ENCODE measurements at regions not wholly inside any gene's neighbourhood (a gene's known extent, or its start where the extent isn't known, plus 50 kb on each side); places are given as distances from the start of the nearest gene placed in this dataset.

- TF ChIP-seq, protein P1, sequence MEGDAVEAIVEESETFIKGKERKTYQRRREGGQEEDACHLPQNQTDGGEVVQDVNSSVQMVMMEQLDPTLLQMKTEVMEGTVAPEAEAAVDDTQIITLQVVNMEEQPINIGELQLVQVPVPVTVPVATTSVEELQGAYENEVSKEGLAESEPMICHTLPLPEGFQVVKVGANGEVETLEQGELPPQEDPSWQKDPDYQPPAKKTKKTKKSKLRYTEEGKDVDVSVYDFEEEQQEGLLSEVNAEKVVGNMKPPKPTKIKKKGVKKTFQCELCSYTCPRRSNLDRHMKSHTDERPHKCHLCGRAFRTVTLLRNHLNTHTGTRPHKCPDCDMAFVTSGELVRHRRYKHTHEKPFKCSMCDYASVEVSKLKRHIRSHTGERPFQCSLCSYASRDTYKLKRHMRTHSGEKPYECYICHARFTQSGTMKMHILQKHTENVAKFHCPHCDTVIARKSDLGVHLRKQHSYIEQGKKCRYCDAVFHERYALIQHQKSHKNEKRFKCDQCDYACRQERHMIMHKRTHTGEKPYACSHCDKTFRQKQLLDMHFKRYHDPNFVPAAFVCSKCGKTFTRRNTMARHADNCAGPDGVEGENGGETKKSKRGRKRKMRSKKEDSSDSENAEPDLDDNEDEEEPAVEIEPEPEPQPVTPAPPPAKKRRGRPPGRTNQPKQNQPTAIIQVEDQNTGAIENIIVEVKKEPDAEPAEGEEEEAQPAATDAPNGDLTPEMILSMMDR (IDR thresholded peaks at IDR 0.05; ENCODE audit: borderline replicate concordance, insufficient read depth, low read depth, low read length): no peak
- H3K4me3 ChIP-seq (ENCODE audit: low read depth, low read length): no peak overlapping the region
These were observed 119.7 kb downstream of the CD47 start for GRCh38 chr3:107970993-107971580.

- TF ChIP-seq, protein P1 (IDR thresholded peaks at IDR 0.05; ENCODE audit: borderline replicate concordance, insufficient read depth, low read depth, low read length): no peak
- no peak overlapping the region for H3K4me3 ChIP-seq (ENCODE audit: low read depth, low read length)
These were observed 120.6 kb downstream of the CD47 start for GRCh38 chr3:107969994-107970819.

DNA sequence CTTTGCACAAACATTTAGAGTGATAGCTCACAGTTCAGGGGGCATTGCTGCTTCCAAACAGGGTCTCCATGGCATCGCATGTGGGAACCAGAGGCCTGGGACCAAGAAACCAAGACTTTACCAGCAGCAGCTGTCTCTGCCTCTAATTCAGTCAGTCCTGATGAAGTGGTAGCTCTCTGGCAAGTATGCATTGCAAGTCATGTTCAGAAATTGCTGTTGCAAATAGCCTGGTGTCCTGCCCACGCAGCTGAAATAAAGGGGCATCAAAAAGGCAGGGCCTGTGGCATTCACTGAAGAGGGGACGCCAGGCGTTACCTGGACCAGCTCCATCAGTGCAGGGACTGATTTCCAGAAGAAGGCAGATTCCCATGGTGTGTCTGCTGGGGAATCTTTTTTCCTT is 121.3 kb downstream of the CD47 start:
- TF ChIP-seq, protein P1 (IDR thresholded peaks at IDR 0.05; ENCODE audit: borderline replicate concordance, insufficient read depth, low read depth, low read length): no peak
- no peak overlapping the region for H3K4me3 ChIP-seq (ENCODE audit: low read depth, low read length)

- H3K4me3 ChIP-seq (ENCODE audit: low read depth, low read length): no peak overlapping the region
- TF ChIP-seq, protein P1 (IDR thresholded peaks at IDR 0.05; ENCODE audit: borderline replicate concordance, insufficient read depth, low read depth, low read length): no peak
These were observed 124.6 kb downstream of the CD47 start for GRCh38 chr3:107966276-107966675.

DNA sequence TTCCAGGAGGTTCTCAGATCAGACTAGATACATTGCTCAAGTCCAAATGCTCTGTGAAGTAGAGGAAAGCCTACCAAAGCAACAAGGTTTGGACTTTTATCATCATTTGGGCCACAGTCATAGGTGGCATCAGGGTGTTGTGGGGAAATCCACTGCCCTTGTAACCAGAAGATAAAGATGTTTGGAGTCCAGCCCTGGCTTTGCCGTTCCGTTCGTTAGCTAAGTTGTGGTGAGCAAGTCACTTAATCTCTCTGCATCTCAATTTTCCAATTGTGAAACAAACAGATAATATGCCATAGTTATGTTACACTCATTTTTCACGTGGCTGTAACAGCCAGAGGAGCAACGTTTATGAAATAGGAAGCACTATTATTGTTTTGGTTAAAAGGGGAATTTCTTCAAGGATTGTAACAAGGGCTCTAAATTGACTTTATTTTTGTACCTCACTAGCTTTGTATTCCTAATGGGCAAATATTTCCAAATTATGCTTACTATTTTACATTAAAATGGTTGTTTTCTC is 125.6 kb downstream of the CD47 start:
- TF ChIP-seq, protein P1 (IDR thresholded peaks at IDR 0.05; ENCODE audit: borderline replicate concordance, insufficient read depth, low read depth, low read length): no peak
- no peak overlapping the region for H3K4me3 ChIP-seq (ENCODE audit: low read depth, low read length)

DNA sequence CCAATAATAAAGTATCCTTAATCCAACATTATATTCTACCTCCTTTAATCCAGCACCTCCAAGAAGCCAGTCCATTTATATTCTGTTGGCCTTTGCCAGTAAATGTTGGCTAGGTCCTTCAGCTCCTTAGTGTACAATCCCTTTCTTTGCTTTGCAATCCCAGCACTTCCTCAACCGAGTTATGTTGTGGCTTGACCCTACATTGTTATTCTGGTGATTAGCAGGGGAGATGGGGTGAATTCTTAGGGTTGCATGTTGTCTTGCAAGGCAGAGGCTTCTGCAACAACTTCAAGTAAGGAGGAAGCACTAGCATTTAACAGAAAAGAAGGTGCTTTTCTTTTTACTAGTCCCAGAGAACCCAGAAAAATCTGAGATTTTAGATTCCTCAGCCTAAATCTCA is 127.2 kb downstream of the CD47 start:
- no peak overlapping the region for H3K4me3 ChIP-seq (ENCODE audit: low read depth, low read length)
- TF ChIP-seq, protein P1 (IDR thresholded peaks at IDR 0.05; ENCODE audit: borderline replicate concordance, insufficient read depth, low read depth, low read length): no peak

Measured in GM12875 (cell line).